RWPE1 (cell line): ENCODE measurements at regions not wholly inside any gene's neighbourhood (a gene's known extent, or its start where the extent isn't known, plus 50 kb on each side); places are given as distances from the start of the nearest gene placed in this dataset.

ENCODE experiments used
- CTCF ChIA-PET: fragments of 350-600 bp; sonication (Branson Sonifier 250); formaldehyde crosslinking; extraction: SDS; loops from one replicate; lab custom pipeline; 2021; lab: Yijun Ruan, JAX
- POLR2A ChIA-PET: fragments of 400-600 bp; formaldehyde crosslinking; extraction: SDS; loops from one replicate; lab custom pipeline; 2020; ENCODE audit warnings: antibody characterized with exemption; ENCODE audit not compliant: low non-redundant PET; lab: Yijun Ruan, JAX
- DNase-seq: peaks from one replicate; pipeline ENCODE4 v3.0.0; 2012; ENCODE audit warnings: low spot score
- H3K27ac ChIP-seq: fragments of 450-650 bp; 2 replicates; pipeline ENCODE4 v1.5.1; 2017
- CTCF ChIP-seq: fragments of 450-650 bp; conservative IDR thresholded peaks from 2 replicates; pipeline ENCODE4 v1.5.1; 2017; ENCODE audit warnings: low read depth, mild to moderate bottlenecking

GRCh38 chr3:83302091-83302490, 1540.6 kb upstream of the GBE1 start:
- ChIA-PET POLR2A (no interaction called here), CTCF (no interaction called here)
- no peak for DNase-seq
- no peak for TF ChIP-seq CTCF
- no peak overlapping the region for H3K27ac ChIP-seq

- CTCF ChIA-PET: no interaction called here
- no peak overlapping the region for H3K27ac ChIP-seq
- no peak for TF ChIP-seq CTCF
- DNase-seq: no peak
- POLR2A ChIA-PET: no interaction called here
Observed at GRCh38 chr3:83317605-83318004, 1556.2 kb upstream of the GBE1 start.

- TF ChIP-seq CTCF: no peak
- no peak for DNase-seq
- POLR2A ChIA-PET: no interaction called here
- H3K27ac ChIP-seq: no peak overlapping the region
- CTCF ChIA-PET: no interaction called here
Observed at GRCh38 chr3:83320726-83321125, 1559.3 kb upstream of the GBE1 start.

- no peak for DNase-seq
- TF ChIP-seq CTCF: no peak
- no peak overlapping the region for H3K27ac ChIP-seq
- ChIA-PET POLR2A (no interaction called here), CTCF (no interaction called here)
Observed at GRCh38 chr3:83321457-83321856, 1560.0 kb upstream of the GBE1 start.

- ChIA-PET CTCF (no interaction called here), POLR2A (no interaction called here)
- H3K27ac ChIP-seq: no peak overlapping the region
- TF ChIP-seq CTCF: no peak
- DNase-seq: no peak
Observed at GRCh38 chr3:83321891-83322290, 1560.4 kb upstream of the GBE1 start.

GRCh38 chr3:83354205-83354604, 1592.8 kb upstream of the GBE1 start:
- no peak for DNase-seq
- TF ChIP-seq CTCF: no peak
- no peak overlapping the region for H3K27ac ChIP-seq
- POLR2A ChIA-PET: no interaction called here
- CTCF ChIA-PET: no interaction called here

- POLR2A ChIA-PET: no interaction called here
- H3K27ac ChIP-seq: no peak overlapping the region
- DNase-seq: no peak
- no peak for TF ChIP-seq CTCF
- CTCF ChIA-PET: no interaction called here
Observed at GRCh38 chr3:83393276-83393675, 1565.5 kb upstream of the CADM2 start.
